ENCODE measurements at regions not wholly inside any gene's neighbourhood (a gene's known extent, or its start where the extent isn't known, plus 50 kb on each side); places are given as distances from the start of the nearest gene placed in this dataset.

DNA sequence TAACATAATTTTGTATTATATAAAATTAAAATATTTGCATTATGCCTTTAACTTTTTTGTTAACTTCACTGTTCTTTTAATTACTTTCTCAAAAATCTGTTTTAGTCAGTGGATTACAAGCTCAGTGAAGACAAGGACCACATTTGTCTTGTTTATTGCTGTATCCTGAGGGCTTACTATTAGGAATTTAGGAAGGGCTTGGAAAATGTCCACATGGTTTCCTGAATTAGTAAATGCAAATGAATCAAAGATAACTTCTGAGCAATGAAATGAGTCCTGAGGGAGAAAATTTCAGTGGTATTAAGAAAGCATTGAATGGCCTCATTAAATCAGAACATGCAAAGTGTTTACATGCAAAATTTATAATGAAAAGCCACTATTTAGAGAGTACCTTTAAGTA lies 1293.2 kb upstream of the GOT2 start:
- TF ChIP-seq, protein P1, sequence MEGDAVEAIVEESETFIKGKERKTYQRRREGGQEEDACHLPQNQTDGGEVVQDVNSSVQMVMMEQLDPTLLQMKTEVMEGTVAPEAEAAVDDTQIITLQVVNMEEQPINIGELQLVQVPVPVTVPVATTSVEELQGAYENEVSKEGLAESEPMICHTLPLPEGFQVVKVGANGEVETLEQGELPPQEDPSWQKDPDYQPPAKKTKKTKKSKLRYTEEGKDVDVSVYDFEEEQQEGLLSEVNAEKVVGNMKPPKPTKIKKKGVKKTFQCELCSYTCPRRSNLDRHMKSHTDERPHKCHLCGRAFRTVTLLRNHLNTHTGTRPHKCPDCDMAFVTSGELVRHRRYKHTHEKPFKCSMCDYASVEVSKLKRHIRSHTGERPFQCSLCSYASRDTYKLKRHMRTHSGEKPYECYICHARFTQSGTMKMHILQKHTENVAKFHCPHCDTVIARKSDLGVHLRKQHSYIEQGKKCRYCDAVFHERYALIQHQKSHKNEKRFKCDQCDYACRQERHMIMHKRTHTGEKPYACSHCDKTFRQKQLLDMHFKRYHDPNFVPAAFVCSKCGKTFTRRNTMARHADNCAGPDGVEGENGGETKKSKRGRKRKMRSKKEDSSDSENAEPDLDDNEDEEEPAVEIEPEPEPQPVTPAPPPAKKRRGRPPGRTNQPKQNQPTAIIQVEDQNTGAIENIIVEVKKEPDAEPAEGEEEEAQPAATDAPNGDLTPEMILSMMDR (IDR thresholded peaks at IDR 0.05 in 8 of 11, conservative IDR thresholded peaks at IDR 0.05 in 3 of 11) = no peak
- TF ChIP-seq POLR2A (IDR thresholded peaks at IDR 0.05) = no peak
